ENCODE measurements at regions not wholly inside any gene's neighbourhood (a gene's known extent, or its start where the extent isn't known, plus 50 kb on each side); places are given as distances from the start of the nearest gene placed in this dataset.

GRCh38 chr2:118440404-118441098 lies 352.3 kb downstream of the INSIG2 start:
- no peak for TF ChIP-seq CTCF (IDR thresholded peaks at IDR 0.05; ENCODE audit: insufficient read depth, low read length, poor library complexity, severe bottlenecking)
- TF ChIP-seq EZH2phosphoT487 (conservative IDR thresholded peaks at IDR 0.05; ENCODE audit: low read length): no peak

Measured in SU-DHL-6 (cell line).